ENCODE measurements at regions not wholly inside any gene's neighbourhood (a gene's known extent, or its start where the extent isn't known, plus 50 kb on each side); places are given as distances from the start of the nearest gene placed in this dataset.

DNA sequence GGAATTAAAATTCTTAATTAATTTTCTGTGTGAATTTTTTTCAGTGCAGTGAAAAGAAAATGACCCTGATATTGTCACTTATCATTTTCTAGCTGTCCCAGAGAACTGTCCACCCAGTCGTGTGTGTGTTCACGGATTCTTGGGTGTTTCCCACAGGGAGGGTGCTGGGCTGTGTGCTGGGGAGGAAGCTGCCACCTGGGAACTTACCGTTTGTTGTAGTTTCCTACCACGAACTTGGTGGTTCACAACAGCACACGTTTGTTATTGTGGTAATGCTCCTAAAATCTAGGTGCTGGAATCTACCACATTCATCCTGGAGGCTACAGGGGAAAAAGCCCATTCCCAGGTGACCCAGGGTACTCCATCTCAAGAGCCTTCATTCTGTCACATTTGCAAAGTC, 276.1 kb downstream of the GLRX3 start:
- TF ChIP-seq, protein P1, sequence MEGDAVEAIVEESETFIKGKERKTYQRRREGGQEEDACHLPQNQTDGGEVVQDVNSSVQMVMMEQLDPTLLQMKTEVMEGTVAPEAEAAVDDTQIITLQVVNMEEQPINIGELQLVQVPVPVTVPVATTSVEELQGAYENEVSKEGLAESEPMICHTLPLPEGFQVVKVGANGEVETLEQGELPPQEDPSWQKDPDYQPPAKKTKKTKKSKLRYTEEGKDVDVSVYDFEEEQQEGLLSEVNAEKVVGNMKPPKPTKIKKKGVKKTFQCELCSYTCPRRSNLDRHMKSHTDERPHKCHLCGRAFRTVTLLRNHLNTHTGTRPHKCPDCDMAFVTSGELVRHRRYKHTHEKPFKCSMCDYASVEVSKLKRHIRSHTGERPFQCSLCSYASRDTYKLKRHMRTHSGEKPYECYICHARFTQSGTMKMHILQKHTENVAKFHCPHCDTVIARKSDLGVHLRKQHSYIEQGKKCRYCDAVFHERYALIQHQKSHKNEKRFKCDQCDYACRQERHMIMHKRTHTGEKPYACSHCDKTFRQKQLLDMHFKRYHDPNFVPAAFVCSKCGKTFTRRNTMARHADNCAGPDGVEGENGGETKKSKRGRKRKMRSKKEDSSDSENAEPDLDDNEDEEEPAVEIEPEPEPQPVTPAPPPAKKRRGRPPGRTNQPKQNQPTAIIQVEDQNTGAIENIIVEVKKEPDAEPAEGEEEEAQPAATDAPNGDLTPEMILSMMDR (conservative IDR thresholded peaks at IDR 0.05; ENCODE audit: low read depth in 2 of 2) = no peak
- TF ChIP-seq POLR2AphosphoS5 (IDR thresholded peaks at IDR 0.05; ENCODE audit: low read depth) = no peak
- TF ChIP-seq EZH2 (IDR thresholded peaks at IDR 0.05; ENCODE audit: low read depth, unreplicated experiment) = no peak
- TF ChIP-seq, protein P2, sequence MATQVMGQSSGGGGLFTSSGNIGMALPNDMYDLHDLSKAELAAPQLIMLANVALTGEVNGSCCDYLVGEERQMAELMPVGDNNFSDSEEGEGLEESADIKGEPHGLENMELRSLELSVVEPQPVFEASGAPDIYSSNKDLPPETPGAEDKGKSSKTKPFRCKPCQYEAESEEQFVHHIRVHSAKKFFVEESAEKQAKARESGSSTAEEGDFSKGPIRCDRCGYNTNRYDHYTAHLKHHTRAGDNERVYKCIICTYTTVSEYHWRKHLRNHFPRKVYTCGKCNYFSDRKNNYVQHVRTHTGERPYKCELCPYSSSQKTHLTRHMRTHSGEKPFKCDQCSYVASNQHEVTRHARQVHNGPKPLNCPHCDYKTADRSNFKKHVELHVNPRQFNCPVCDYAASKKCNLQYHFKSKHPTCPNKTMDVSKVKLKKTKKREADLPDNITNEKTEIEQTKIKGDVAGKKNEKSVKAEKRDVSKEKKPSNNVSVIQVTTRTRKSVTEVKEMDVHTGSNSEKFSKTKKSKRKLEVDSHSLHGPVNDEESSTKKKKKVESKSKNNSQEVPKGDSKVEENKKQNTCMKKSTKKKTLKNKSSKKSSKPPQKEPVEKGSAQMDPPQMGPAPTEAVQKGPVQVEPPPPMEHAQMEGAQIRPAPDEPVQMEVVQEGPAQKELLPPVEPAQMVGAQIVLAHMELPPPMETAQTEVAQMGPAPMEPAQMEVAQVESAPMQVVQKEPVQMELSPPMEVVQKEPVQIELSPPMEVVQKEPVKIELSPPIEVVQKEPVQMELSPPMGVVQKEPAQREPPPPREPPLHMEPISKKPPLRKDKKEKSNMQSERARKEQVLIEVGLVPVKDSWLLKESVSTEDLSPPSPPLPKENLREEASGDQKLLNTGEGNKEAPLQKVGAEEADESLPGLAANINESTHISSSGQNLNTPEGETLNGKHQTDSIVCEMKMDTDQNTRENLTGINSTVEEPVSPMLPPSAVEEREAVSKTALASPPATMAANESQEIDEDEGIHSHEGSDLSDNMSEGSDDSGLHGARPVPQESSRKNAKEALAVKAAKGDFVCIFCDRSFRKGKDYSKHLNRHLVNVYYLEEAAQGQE (IDR thresholded peaks at IDR 0.05; ENCODE audit: unreplicated experiment) = no peak
- no peak for TF ChIP-seq CREB1 (CRISPR knock-in tag; IDR thresholded peaks at IDR 0.05; ENCODE audit: low read depth)

Measured in GM23338 (cell line).